Fibroblast of mammary gland (primary cell): ENCODE measurements at regions not wholly inside any gene's neighbourhood (a gene's known extent, or its start where the extent isn't known, plus 50 kb on each side); places are given as distances from the start of the nearest gene placed in this dataset.

Source experiments
- DNase-seq: peaks from one replicate; pipeline ENCODE4 v3.0.0-alpha.2; 2010; ENCODE audit warnings: low read depth
- H3K4me3 ChIP-seq: 2 replicates; pipeline ENCODE4 v1.5.1; 2011; ENCODE audit warnings: low read depth, mild to moderate bottlenecking, low read length, moderate library complexity; ENCODE audit not compliant: control insufficient read depth
- CTCF ChIP-seq: conservative IDR thresholded peaks from 2 replicates; pipeline ENCODE4 v1.5.1; 2011; ENCODE audit warnings: low read depth, low read length, inconsistent platforms; ENCODE audit not compliant: control insufficient read depth, insufficient read depth

- no peak overlapping the region for H3K4me3 ChIP-seq
- TF ChIP-seq CTCF: no peak
- no peak for DNase-seq
Measured at GRCh38 chr10:130244928-130245495, 108.8 kb downstream of the GLRX3 start.

- no peak for DNase-seq
- H3K4me3 ChIP-seq: no peak overlapping the region
- no peak for TF ChIP-seq CTCF
Measured at GRCh38 chr10:130246113-130246512, 109.9 kb downstream of the GLRX3 start.

GRCh38 chr10:130250127-130250526 is 113.9 kb downstream of the GLRX3 start:
- TF ChIP-seq CTCF: no peak
- no peak for DNase-seq
- H3K4me3 ChIP-seq: no peak overlapping the region

- TF ChIP-seq CTCF: no peak
- no peak for DNase-seq
- no peak overlapping the region for H3K4me3 ChIP-seq
Measured at GRCh38 chr10:130251766-130252165, 115.6 kb downstream of the GLRX3 start.

GRCh38 chr10:130254243-130254642 is 118.1 kb downstream of the GLRX3 start:
- H3K4me3 ChIP-seq: no peak overlapping the region
- no peak for TF ChIP-seq CTCF
- DNase-seq: no peak

- DNase-seq: no peak
- TF ChIP-seq CTCF: no peak
Measured at GRCh38 chr10:130254662-130255061, 118.5 kb downstream of the GLRX3 start.

GRCh38 chr10:130255777-130256176 is 119.6 kb downstream of the GLRX3 start:
- no peak for TF ChIP-seq CTCF
- no peak overlapping the region for H3K4me3 ChIP-seq
- DNase-seq: no peak

More at GRCh38 chr10:130254662-130255061, 118.5 kb downstream of the GLRX3 start:
- H3K4me3 ChIP-seq: no peak overlapping the region
